Activated B cell treated with CpG ODN at 0.5 μM for 24 hours (primary cell): ENCODE measurements at regions not wholly inside any gene's neighbourhood (a gene's known extent, or its start where the extent isn't known, plus 50 kb on each side); places are given as distances from the start of the nearest gene placed in this dataset.

Experiments used
- ATAC-seq: fragments of 200-7000 bp; cut with Tn5 transposase; one replicate; pipeline ENCODE4 v1.10.0; 2021; ENCODE audit warnings: low read depth, mild to moderate bottlenecking, moderate library complexity
- CTCF ChIA-PET: fragments of 350-600 bp; sonication (Branson Sonifier 250); formaldehyde crosslinking; loops from one replicate; lab custom pipeline; 2021; ENCODE audit warnings: antibody characterized with exemption; lab: Charles Lee
- POLR2A ChIA-PET: fragments of 350-600 bp; sonication (Branson Sonifier 250); formaldehyde crosslinking; loops from one replicate; lab custom pipeline; 2021; ENCODE audit warnings: antibody characterized with exemption; lab: Charles Lee
- DNase-seq: peaks from one replicate; pipeline ENCODE4 v3.0.0; 2022
- H3K27ac Mint-ChIP-seq: one replicate; pipeline ENCODE4 v1.8.0; 2020; ENCODE audit warnings: mixed read lengths
- H3K27me3 Mint-ChIP-seq: one replicate; pipeline ENCODE4 v1.8.0; 2021; ENCODE audit warnings: mixed read lengths
- H3K36me3 Mint-ChIP-seq: one replicate; pipeline ENCODE4 v1.8.0; 2021; ENCODE audit warnings: low read depth, mixed read lengths
- H3K4me1 Mint-ChIP-seq: one replicate; pipeline ENCODE4 v1.8.0; 2021; ENCODE audit warnings: mixed read lengths
- H3K4me3 Mint-ChIP-seq: one replicate; pipeline ENCODE4 v1.8.0; 2020; ENCODE audit warnings: mild to moderate bottlenecking, mixed read lengths
- H3K9me3 Mint-ChIP-seq: one replicate; pipeline ENCODE4 v1.8.0; 2020; ENCODE audit warnings: mixed read lengths
- intact Hi-C: fragments of 100-400 bp; cut with micrococcal nuclease; formaldehyde crosslinking; loops from one replicate; pipeline ENCODE4 v1.15.1; 2024
- TF ChIP-seq, protein P1 (sequence below): fragments of 200-600 bp; IDR thresholded peaks from one replicate; pipeline ENCODE4 v1.8.0; 2022; ENCODE audit warnings: antibody characterized with exemption, mild to moderate bottlenecking

DNA sequence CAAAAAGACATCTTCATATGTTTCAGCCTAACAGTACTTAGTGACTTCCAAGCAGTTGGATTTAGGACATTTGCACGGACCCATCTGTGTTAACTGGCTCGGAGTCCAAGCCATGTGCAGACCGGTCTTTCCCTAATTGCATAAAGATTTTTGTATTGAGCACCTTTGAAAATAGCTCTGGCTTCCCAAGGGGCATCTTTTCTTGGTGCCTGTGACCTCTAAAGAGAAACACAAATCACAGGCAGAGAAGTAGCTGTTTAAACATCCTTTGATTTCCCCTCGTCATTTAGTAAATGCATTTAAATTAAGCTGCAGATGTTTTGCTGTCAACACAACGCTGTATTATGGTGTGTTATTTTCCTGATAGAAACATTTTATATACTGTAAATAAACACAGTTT is 288.2 kb upstream of the SALL1 start:
- Mint-ChIP-seq H3K9me3 (no peaks in the 10 kb centered on the region), H3K27me3 (no peaks in the 10 kb centered on the region), H3K27ac (no peak overlapping the region), H3K4me3 (no peak overlapping the region), H3K4me1 (no peaks in the 10 kb centered on the region), H3K36me3 (no peaks in the 10 kb centered on the region)
- no peak for ATAC-seq
- POLR2A ChIA-PET = no interaction called here
- DNase-seq = no peak
- CTCF ChIA-PET = no interaction called here
- TF ChIP-seq, protein P1, sequence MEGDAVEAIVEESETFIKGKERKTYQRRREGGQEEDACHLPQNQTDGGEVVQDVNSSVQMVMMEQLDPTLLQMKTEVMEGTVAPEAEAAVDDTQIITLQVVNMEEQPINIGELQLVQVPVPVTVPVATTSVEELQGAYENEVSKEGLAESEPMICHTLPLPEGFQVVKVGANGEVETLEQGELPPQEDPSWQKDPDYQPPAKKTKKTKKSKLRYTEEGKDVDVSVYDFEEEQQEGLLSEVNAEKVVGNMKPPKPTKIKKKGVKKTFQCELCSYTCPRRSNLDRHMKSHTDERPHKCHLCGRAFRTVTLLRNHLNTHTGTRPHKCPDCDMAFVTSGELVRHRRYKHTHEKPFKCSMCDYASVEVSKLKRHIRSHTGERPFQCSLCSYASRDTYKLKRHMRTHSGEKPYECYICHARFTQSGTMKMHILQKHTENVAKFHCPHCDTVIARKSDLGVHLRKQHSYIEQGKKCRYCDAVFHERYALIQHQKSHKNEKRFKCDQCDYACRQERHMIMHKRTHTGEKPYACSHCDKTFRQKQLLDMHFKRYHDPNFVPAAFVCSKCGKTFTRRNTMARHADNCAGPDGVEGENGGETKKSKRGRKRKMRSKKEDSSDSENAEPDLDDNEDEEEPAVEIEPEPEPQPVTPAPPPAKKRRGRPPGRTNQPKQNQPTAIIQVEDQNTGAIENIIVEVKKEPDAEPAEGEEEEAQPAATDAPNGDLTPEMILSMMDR = no peak
- intact Hi-C loops = no loop called here

DNA sequence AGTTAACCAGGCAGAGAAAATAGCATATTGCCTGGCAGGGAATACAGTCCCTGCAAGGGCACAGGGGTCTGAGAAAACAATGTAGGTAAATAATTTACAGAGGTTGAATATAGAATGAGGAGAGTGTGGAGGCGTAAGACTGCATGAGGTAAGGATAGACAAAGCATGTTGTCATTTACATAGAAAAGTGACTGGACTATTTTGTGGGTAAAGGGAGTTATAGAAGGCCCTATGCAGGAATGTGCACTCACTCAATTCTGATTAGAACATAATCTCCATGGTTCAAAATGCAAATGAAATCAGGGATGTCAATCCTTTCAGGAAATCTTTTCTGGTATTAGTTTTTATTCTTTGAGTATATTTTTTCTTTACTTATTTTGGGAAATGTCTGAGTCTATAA is 285.7 kb upstream of the SALL1 start:
- POLR2A ChIA-PET = no interaction called here
- CTCF ChIA-PET = no interaction called here
- no peak for ATAC-seq
- no peaks in the 10 kb centered on the region for H3K27me3 Mint-ChIP-seq
- intact Hi-C loops = no loop called here
- no peaks in the 10 kb centered on the region for H3K9me3 Mint-ChIP-seq
- TF ChIP-seq, protein P1 = no peak
- no peak overlapping the region for H3K27ac Mint-ChIP-seq
- no peaks in the 10 kb centered on the region for H3K4me1 Mint-ChIP-seq
- no peak overlapping the region for H3K4me3 Mint-ChIP-seq
- no peaks in the 10 kb centered on the region for H3K36me3 Mint-ChIP-seq
- DNase-seq = no peak

DNA sequence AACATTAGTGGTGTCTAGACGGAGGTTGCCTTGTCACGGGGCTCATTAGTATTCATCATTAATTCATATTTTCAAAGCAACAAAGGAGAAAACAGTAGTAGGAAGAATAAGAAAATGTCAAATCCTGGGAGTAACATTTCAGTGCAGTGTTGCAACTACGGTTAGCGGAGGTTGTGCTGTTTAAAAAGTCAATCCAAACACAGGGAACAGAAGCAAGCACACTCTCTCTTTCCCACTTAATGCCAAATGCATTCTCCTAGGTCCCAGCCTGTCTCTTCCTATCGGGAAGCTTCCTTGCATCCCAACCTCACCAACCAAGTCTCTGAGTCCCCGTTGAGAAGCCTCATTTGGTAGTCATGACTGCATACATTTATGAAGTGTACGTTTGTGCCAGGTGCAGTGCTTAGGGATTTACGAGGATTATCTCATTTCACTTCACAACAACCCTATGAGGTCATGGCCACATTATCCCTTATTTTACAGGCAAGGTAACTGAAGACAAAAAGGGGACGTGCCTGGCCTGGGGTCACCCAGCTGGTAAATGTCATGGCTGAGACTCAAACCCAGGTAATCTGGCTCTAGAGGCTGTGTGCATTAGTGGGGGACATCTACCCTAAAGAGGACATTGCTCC is 283.6 kb upstream of the SALL1 start:
- TF ChIP-seq, protein P1 = no peak
- Mint-ChIP-seq H3K27ac (no peak overlapping the region), H3K4me3 (no peak overlapping the region), H3K4me1 (no peaks in the 10 kb centered on the region), H3K27me3 (no peaks in the 10 kb centered on the region), H3K36me3 (no peaks in the 10 kb centered on the region), H3K9me3 (no peaks in the 10 kb centered on the region)
- CTCF ChIA-PET = no interaction called here
- intact Hi-C loops = no loop called here
- no peak for ATAC-seq
- POLR2A ChIA-PET = no interaction called here
- no peak for DNase-seq

DNA sequence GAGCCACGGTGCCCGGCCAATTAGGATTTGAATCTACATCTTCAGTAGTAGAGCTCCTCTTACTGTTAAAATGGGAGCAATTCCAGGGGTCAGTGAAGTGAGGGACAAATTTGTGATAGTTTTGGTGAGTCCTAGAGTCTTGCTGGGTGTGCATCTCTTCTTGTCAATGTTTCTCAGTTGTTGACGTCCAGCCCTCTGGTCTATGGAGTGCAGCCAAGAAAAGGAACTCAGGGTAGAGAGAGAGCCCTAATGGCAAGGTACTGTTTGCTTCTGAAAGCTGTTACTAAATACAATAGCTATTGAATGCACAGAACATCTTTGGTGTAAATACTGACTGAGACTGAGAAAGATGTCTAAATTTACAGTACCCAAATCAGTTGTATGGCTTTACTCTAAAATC is 282.5 kb upstream of the SALL1 start:
- ATAC-seq = no peak
- Mint-ChIP-seq H3K4me1 (no peaks in the 10 kb centered on the region), H3K27ac (no peak overlapping the region), H3K9me3 (no peaks in the 10 kb centered on the region), H3K27me3 (no peaks in the 10 kb centered on the region), H3K36me3 (no peaks in the 10 kb centered on the region), H3K4me3 (no peak overlapping the region)
- TF ChIP-seq, protein P1 = no peak
- no peak for DNase-seq
- CTCF ChIA-PET = no interaction called here
- intact Hi-C loops = no loop called here
- POLR2A ChIA-PET = no interaction called here

DNA sequence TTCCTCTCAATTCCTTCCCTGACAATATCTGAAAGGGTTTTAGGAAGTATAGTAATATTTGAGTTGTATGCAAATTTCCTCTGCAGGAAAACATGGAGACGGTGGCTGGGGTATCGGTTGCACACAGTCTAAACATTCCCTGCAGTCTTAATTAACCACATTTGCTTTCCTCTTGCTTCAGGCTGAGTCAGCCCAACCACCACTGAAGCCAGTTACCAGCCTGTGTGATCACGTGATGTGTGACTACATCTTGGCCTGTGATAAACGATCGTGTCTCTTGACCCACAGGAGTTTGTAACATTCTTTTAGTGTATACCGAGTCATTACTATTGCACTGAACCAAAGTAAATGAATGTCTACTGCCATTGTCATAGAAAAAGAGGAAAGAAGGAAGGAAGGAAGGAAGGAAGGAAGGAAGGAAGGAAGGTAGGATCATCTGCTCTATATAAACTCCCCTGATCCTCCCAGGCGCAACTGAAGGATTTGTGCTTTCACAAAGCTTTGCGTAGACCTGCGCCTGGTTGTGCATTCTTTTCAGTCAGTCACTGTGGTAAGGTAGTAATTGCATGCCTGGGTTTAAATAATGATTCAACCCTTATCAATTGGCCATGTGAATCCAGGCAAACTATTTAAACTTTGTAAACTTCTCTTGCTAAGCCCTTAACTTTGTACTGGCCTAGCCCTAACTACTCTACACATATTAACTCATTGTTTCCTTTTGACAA is 280.6 kb upstream of the SALL1 start:
- POLR2A ChIA-PET = no interaction called here
- H3K27me3 Mint-ChIP-seq = no peaks in the 10 kb centered on the region
- ATAC-seq = no peak

More for the DNA sequence above, 280.6 kb upstream of the SALL1 start:
- Mint-ChIP-seq H3K4me3 (no peak overlapping the region), H3K4me1 (no peaks in the 10 kb centered on the region), H3K9me3 (no peaks in the 10 kb centered on the region), H3K36me3 (no peaks in the 10 kb centered on the region), H3K27ac (no peak overlapping the region)
- DNase-seq = no peak
- intact Hi-C loops = no loop called here
- TF ChIP-seq, protein P1 = no peak
- CTCF ChIA-PET = no interaction called here
